GM12878 (cell line): ENCODE measurements at regions not wholly inside any gene's neighbourhood (a gene's known extent, or its start where the extent isn't known, plus 50 kb on each side); places are given as distances from the start of the nearest gene placed in this dataset.

ENCODE experiments used
- ATAC-seq: fragments of 200-7000 bp; cut with Tn5 transposase; 3 replicates; pipeline ENCODE4 v1.9.1; 2020; ENCODE audit warnings: mild to moderate bottlenecking, moderate library complexity
- BruUV-seq: library from RNA; stranded (reverse); fragments of 400-500 nt; replicated peaks from 2 replicates; lab custom pipeline; 2021; lab: Mats Ljungman, UMichigan
- CTCF ChIA-PET: fragments of 300-600 bp; sonication (Branson Sonifier 250); formaldehyde crosslinking; extraction: SDS; loops from one replicate; lab custom pipeline; 2021; ENCODE audit warnings: inconsistent platforms; lab: Yijun Ruan, JAX
- POLR2A ChIA-PET: fragments of 350-600 bp; formaldehyde crosslinking; extraction: SDS; loops from one replicate; lab custom pipeline; 2021; ENCODE audit warnings: inconsistent platforms; lab: Charles Lee
- RAD21 ChIA-PET: fragments of 300-600 bp; sonication (Branson Sonifier 250); formaldehyde crosslinking; loops from one replicate; lab custom pipeline; 2023; ENCODE audit warnings: antibody characterized with exemption; ENCODE audit not compliant: unreplicated experiment; lab: Charles Lee
- SMC1A ChIA-PET: fragments of 300-600 bp; sonication (Branson Sonifier 250); formaldehyde crosslinking; loops from one replicate; lab custom pipeline; 2023; ENCODE audit not compliant: unreplicated experiment, uncharacterized antibody; lab: Charles Lee
- DNase-seq: peaks from one replicate; pipeline ENCODE4 v3.0.0-alpha.2; 2011; ENCODE audit warnings: low read depth, low spot score
- FAIRE-seq: peaks from 3 replicates; lab custom pipeline; 2011; peaks lifted over from hg19 to GRCh38; lab: Jason Lieb, UNC
- H2AFZ ChIP-seq: 2 replicates; pipeline ENCODE4 v1.6.0; 2011; ENCODE audit warnings: low read depth, low read length, control low read depth; ENCODE audit not compliant: control insufficient read depth
- H3K27ac ChIP-seq: 2 replicates; pipeline ENCODE4 v1.5.1; 2011; ENCODE audit warnings: control low read depth; ENCODE audit not compliant: control insufficient read depth, insufficient read depth
- H3K27me3 ChIP-seq, 2 experiments: replicated peaks in 1 of 2; 2 replicates each; pipeline versions ENCODE4 v1.6.0 to v1.6.1; 2011; ENCODE audit warnings: low read length in 1 of 2; ENCODE audit not compliant: control insufficient read depth in 2 of 2, insufficient read depth in 2 of 2
- H3K36me3 ChIP-seq, 2 experiments: 2 replicates each; pipeline ENCODE4 v1.5.1; 2011; ENCODE audit warnings: low read length in 1 of 2; ENCODE audit not compliant: control insufficient read depth in 2 of 2, insufficient read depth in 2 of 2
- H3K4me1 ChIP-seq: 2 replicates; pipeline ENCODE4 v1.6.1; 2011; ENCODE audit warnings: mild to moderate bottlenecking, low read length, moderate library complexity, mixed read lengths; ENCODE audit not compliant: control insufficient read depth, insufficient read depth
- H3K4me2 ChIP-seq: 2 replicates; pipeline ENCODE4 v1.6.0; 2011; ENCODE audit warnings: control low read depth; ENCODE audit not compliant: control insufficient read depth, insufficient read depth
- H3K4me3 ChIP-seq: fragments of 200-600 bp; sonication (generic); 2 replicates; pipeline ENCODE4 v1.5.1; 2016
- H3K79me2 ChIP-seq: 2 replicates; pipeline ENCODE4 v1.6.0; 2011; ENCODE audit warnings: low read length; ENCODE audit not compliant: control insufficient read depth, insufficient read depth
- H3K9ac ChIP-seq: 2 replicates; pipeline ENCODE4 v1.8.0; 2011; ENCODE audit warnings: low read length, control low read depth, mixed read lengths; ENCODE audit not compliant: control insufficient read depth, insufficient read depth
- H3K9me3 ChIP-seq: replicated peaks from 3 replicates; pipeline ENCODE4 v1.5.1; 2011; ENCODE audit warnings: mild to moderate bottlenecking, low read length; ENCODE audit not compliant: control insufficient read depth, insufficient read depth
- H4K20me1 ChIP-seq: 2 replicates; pipeline ENCODE4 v1.6.0; 2011; ENCODE audit not compliant: control insufficient read depth, insufficient read depth
- BCL11A ChIP-seq: IDR thresholded peaks from 2 replicates; pipeline ENCODE4 v1.6.1; 2011; ENCODE audit warnings: low read depth, low read length
- CHD1 ChIP-seq: IDR thresholded peaks from 2 replicates; pipeline ENCODE4 v1.6.1; 2012; ENCODE audit warnings: low read depth, low read length, improper control_type of control experiment
- CHD2 ChIP-seq: IDR thresholded peaks from 2 replicates; pipeline ENCODE4 v1.6.1; 2011; ENCODE audit warnings: low read depth, low read length, improper control_type of control experiment, borderline replicate concordance
- CREB1 ChIP-seq: IDR thresholded peaks from 2 replicates; pipeline ENCODE4 v1.6.1; 2012; ENCODE audit warnings: low read depth, mild to moderate bottlenecking, inconsistent platforms
- GATAD2B ChIP-seq: fragments of 450-650 bp; conservative IDR thresholded peaks from 2 replicates; pipeline ENCODE4 v1.6.1; 2017; ENCODE audit warnings: low read depth, mild to moderate bottlenecking, moderate library complexity
- NBN ChIP-seq: fragments of 450-650 bp; IDR thresholded peaks from 2 replicates; pipeline ENCODE4 v1.6.1; 2016
- NFYB ChIP-seq: IDR thresholded peaks from 2 replicates; pipeline ENCODE4 v1.6.1; 2011; ENCODE audit warnings: low read depth, mild to moderate bottlenecking, low read length, improper control_type of control experiment, moderate library complexity; ENCODE audit not compliant: insufficient read depth
- RELA ChIP-seq: fragments of 450-650 bp; IDR thresholded peaks from 2 replicates; pipeline ENCODE4 v1.8.0; 2014; ENCODE audit warnings: borderline replicate concordance; ENCODE audit not compliant: partially characterized antibody
- SIN3A ChIP-seq: IDR thresholded peaks from 2 replicates; pipeline ENCODE4 v1.6.1; 2012; ENCODE audit warnings: low read depth, low read length, improper control_type of control experiment
- SIX5 ChIP-seq: IDR thresholded peaks from 2 replicates; pipeline ENCODE4 v1.6.1; 2011; ENCODE audit warnings: mild to moderate bottlenecking, low read depth, low read length, moderate library complexity; ENCODE audit not compliant: severe bottlenecking
- STAT3 ChIP-seq: IDR thresholded peaks from 2 replicates; pipeline ENCODE4 v1.6.1; 2011; ENCODE audit warnings: low read depth, low read length, improper control_type of control experiment
- TAF1 ChIP-seq: IDR thresholded peaks from 2 replicates; pipeline ENCODE4 v1.6.1; 2011; ENCODE audit warnings: mild to moderate bottlenecking, low read depth, low read length, borderline replicate concordance
- ZNF384 ChIP-seq: IDR thresholded peaks from 2 replicates; pipeline ENCODE4 v1.6.1; 2012; ENCODE audit warnings: low read depth, mild to moderate bottlenecking, low read length, improper control_type of control experiment, borderline replicate concordance
- WGBS: methylation state at CpG from one replicate; pipeline ENCODE4 v1.1.6; 2016; ENCODE audit warnings: low lambda C conversion rate; ENCODE audit not compliant: insufficient replicate concordance, insufficient coverage; ENCODE audit errors: missing lambda C conversion rate; 5-methylcytosine and 5-hydroxymethylcytosine counted together
- in situ Hi-C: fragments of 300-500 bp; cut with MboI; formaldehyde crosslinking; loops from 9 replicates; pipeline ENCODE4 v1.14.3; 2018; ENCODE audit warnings: mixed read lengths
- intact Hi-C: fragments of 100-400 bp; cut with micrococcal nuclease; formaldehyde crosslinking; loops from one replicate; pipeline ENCODE4 v1.14.2; 2022; ENCODE audit not compliant: unreplicated experiment
- TF ChIP-seq, protein P1 (sequence below): fragments of 450-650 bp; IDR thresholded peaks from 2 replicates; pipeline ENCODE4 v1.6.1; 2016; ENCODE audit warnings: mild to moderate bottlenecking
- TF ChIP-seq, protein P2 (sequence below): fragments of 450-650 bp; IDR thresholded peaks from 2 replicates; pipeline ENCODE4 v1.6.1; 2017; ENCODE audit warnings: mild to moderate bottlenecking, moderate library complexity

DNA sequence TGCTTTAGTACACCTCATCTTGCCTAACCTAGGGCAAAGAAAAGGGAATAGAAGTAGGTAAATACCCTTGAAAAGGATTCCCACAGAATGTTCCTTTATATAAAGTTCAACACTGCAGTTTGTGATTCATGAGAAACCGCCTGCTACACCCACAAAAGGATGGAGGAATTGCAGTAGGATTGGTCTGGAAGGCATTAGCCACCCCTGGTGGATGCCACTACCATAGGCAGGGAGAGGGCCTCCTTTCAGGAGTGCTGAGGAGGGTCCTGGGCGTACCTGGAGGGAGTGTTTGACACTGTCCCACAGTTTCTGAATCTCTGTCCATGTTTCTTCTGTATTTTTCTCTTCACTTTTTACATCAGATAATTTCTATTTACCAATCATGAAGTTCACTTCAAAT, 221.8 kb upstream of the TMEM72 start:
- Histone ChIP-seq H3K4me3 (no peak overlapping the region), H2AFZ (no peak overlapping the region), H3K27ac (no peak overlapping the region), H4K20me1 (no peaks in the 10 kb centered on the region), H3K4me2 (no peak overlapping the region), H3K27me3 (no peaks in the 10 kb centered on the region)
- CTCF ChIA-PET: no interaction called here
- DNase-seq: no peak
- TF ChIP-seq CREB1 (no peak), RELA (no peak), SIN3A (no peak), CHD1 (no peak), CHD2 (no peak), NFYB (no peak), ZNF384 (no peak), GATAD2B (no peak), BCL11A (no peak), TAF1 (no peak), SIX5 (no peak), NBN (no peak), STAT3 (no peak)
- TF ChIP-seq, protein P1, sequence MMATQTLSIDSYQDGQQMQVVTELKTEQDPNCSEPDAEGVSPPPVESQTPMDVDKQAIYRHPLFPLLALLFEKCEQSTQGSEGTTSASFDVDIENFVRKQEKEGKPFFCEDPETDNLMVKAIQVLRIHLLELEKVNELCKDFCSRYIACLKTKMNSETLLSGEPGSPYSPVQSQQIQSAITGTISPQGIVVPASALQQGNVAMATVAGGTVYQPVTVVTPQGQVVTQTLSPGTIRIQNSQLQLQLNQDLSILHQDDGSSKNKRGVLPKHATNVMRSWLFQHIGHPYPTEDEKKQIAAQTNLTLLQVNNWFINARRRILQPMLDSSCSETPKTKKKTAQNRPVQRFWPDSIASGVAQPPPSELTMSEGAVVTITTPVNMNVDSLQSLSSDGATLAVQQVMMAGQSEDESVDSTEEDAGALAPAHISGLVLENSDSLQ: no peak
- TF ChIP-seq, protein P2, sequence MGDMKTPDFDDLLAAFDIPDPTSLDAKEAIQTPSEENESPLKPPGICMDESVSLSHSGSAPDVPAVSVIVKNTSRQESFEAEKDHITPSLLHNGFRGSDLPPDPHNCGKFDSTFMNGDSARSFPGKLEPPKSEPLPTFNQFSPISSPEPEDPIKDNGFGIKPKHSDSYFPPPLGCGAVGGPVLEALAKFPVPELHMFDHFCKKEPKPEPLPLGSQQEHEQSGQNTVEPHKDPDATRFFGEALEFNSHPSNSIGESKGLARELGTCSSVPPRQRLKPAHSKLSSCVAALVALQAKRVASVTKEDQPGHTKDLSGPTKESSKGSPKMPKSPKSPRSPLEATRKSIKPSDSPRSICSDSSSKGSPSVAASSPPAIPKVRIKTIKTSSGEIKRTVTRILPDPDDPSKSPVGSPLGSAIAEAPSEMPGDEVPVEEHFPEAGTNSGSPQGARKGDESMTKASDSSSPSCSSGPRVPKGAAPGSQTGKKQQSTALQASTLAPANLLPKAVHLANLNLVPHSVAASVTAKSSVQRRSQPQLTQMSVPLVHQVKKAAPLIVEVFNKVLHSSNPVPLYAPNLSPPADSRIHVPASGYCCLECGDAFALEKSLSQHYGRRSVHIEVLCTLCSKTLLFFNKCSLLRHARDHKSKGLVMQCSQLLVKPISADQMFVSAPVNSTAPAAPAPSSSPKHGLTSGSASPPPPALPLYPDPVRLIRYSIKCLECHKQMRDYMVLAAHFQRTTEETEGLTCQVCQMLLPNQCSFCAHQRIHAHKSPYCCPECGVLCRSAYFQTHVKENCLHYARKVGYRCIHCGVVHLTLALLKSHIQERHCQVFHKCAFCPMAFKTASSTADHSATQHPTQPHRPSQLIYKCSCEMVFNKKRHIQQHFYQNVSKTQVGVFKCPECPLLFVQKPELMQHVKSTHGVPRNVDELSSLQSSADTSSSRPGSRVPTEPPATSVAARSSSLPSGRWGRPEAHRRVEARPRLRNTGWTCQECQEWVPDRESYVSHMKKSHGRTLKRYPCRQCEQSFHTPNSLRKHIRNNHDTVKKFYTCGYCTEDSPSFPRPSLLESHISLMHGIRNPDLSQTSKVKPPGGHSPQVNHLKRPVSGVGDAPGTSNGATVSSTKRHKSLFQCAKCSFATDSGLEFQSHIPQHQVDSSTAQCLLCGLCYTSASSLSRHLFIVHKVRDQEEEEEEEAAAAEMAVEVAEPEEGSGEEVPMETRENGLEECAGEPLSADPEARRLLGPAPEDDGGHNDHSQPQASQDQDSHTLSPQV: no peak
- TF ChIP-seq, all 136 proteins: peak for 0
- intact Hi-C loops: no loop called here
- no peaks in the 10 kb centered on the region for H3K4me1 ChIP-seq
- 0% methylated on average over 2 of the region's 2 CpGs for WGBS
- H3K79me2 ChIP-seq: no peaks in the 10 kb centered on the region
- no TSS peak for BruUV-seq
- no peak for ATAC-seq
- no peaks in the 10 kb centered on the region for H3K36me3 ChIP-seq
- no peak for FAIRE-seq
- RAD21 ChIA-PET: interaction anchor here (0.6 kb wide), 1 partner anchor 214 kb away, joined by 3 read pairs; no protein-coding TSS in a partner anchor
- SMC1A ChIA-PET: interaction anchor here (1.1 kb wide), 1 partner anchor 303 kb away, joined by 3 read pairs; no protein-coding TSS in a partner anchor
- no peaks in the 10 kb centered on the region for H3K9me3 ChIP-seq
- in situ Hi-C loops: no loop called here
- POLR2A ChIA-PET: no interaction called here
- H3K9ac ChIP-seq: no peak overlapping the region
